ENCODE measurements at regions not wholly inside any gene's neighbourhood (a gene's known extent, or its start where the extent isn't known, plus 50 kb on each side); places are given as distances from the start of the nearest gene placed in this dataset.

DNA sequence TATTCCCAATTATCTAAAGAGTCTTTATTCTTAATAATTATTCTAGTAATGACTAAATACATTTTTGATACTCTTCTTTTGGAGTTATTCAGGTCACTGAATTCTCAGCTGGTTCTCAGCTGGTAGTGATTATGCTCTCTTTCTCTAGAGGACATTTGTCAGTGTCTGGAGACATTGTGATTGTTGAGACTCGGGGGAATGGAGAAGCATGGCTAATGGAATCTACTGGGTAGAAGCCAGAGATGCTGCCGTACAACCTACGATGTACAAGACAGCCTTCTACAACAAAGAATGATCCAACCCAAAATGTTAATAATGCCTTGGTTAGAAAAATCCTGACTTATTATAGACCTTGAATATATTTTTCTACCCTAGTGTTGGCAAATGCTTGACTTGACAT lies 149.2 kb upstream of the ANKRD50 start (continued):
- TF ChIP-seq, protein P1, sequence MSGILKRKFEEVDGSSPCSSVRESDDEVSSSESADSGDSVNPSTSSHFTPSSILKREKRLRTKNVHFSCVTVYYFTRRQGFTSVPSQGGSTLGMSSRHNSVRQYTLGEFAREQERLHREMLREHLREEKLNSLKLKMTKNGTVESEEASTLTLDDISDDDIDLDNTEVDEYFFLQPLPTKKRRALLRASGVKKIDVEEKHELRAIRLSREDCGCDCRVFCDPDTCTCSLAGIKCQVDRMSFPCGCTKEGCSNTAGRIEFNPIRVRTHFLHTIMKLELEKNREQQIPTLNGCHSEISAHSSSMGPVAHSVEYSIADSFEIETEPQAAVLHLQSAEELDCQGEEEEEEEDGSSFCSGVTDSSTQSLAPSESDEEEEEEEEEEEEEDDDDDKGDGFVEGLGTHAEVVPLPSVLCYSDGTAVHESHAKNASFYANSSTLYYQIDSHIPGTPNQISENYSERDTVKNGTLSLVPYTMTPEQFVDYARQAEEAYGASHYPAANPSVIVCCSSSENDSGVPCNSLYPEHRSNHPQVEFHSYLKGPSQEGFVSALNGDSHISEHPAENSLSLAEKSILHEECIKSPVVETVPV (CRISPR knock-in tag; IDR thresholded peaks at IDR 0.05), result no peak
- no peak for TF ChIP-seq ESRRG (CRISPR knock-in tag; IDR thresholded peaks at IDR 0.05)
- no peak for TF ChIP-seq TOX (CRISPR knock-in tag; IDR thresholded peaks at IDR 0.05; ENCODE audit: borderline replicate concordance)
- TF ChIP-seq, protein P2, sequence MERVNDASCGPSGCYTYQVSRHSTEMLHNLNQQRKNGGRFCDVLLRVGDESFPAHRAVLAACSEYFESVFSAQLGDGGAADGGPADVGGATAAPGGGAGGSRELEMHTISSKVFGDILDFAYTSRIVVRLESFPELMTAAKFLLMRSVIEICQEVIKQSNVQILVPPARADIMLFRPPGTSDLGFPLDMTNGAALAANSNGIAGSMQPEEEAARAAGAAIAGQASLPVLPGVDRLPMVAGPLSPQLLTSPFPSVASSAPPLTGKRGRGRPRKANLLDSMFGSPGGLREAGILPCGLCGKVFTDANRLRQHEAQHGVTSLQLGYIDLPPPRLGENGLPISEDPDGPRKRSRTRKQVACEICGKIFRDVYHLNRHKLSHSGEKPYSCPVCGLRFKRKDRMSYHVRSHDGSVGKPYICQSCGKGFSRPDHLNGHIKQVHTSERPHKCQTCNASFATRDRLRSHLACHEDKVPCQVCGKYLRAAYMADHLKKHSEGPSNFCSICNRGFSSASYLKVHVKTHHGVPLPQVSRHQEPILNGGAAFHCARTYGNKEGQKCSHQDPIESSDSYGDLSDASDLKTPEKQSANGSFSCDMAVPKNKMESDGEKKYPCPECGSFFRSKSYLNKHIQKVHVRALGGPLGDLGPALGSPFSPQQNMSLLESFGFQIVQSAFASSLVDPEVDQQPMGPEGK (CRISPR knock-in tag; IDR thresholded peaks at IDR 0.05; ENCODE audit: borderline replicate concordance), result no peak

DNA sequence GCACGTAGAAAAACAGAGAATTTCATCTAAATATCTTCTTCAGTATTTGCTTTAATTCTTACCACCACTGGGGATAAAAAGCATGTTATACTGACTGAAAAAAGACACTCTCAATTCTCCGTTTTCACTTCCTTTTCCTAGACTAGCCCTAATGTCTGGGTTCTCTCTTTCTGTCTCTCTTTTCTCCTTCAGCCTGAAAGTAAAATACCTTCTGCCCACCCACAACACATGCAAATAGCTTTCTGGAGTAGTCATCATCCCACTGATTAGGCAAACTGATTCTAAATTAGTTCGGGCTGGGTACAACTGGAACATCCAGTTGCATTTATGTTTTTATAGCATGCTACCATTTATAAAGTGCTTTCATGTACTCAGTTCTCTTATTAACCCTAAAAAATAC lies 142.4 kb upstream of the ANKRD50 start:
- no peak for ATAC-seq

DNA sequence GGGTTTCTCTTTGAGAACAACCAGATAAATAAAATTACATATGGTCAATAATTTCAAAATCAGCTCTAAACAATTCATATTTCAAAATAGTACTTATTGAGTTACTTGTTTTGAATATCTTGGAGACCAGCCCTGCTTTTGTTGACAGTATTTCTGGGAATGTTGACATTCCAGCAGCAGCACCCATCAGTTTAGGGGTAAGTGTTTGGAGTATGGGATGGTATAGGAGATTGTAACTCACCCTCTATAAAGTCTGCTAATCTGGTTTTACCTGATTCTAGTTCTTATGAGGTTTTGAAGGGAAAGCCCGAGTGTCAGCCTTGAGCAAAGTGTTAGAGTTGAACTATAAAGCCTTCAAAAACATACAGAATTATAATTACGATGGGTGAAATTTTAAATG lies 139.2 kb upstream of the ANKRD50 start:
- TF ChIP-seq ZNF8 (CRISPR knock-in tag; IDR thresholded peaks at IDR 0.05), result no peak
- no peak for TF ChIP-seq ARNTL (CRISPR knock-in tag; IDR thresholded peaks at IDR 0.05; ENCODE audit: borderline replicate concordance, low read depth)
- no peak for TF ChIP-seq ZNF565 (CRISPR knock-in tag; conservative IDR thresholded peaks at IDR 0.05; ENCODE audit: low read depth)
- no peak for TF ChIP-seq GLIS3 (CRISPR knock-in tag; IDR thresholded peaks at IDR 0.05)
- no peak for TF ChIP-seq ZNF70 (CRISPR knock-in tag; IDR thresholded peaks at IDR 0.05)
- TF ChIP-seq PPARA (CRISPR knock-in tag; IDR thresholded peaks at IDR 0.05; ENCODE audit: borderline replicate concordance), result no peak
- no peak for TF ChIP-seq ISL1 (CRISPR knock-in tag; IDR thresholded peaks at IDR 0.05)
- TF ChIP-seq, protein P2 (CRISPR knock-in tag; IDR thresholded peaks at IDR 0.05; ENCODE audit: borderline replicate concordance), result no peak
- ATAC-seq, result no peak

More for the DNA sequence above, 142.4 kb upstream of the ANKRD50 start:
- TF ChIP-seq ARNTL (CRISPR knock-in tag; IDR thresholded peaks at IDR 0.05; ENCODE audit: borderline replicate concordance, low read depth) (no peak), ZNF70 (CRISPR knock-in tag; IDR thresholded peaks at IDR 0.05) (no peak), RARB (CRISPR knock-in tag; IDR thresholded peaks at IDR 0.05) (no peak), PPARA (CRISPR knock-in tag; IDR thresholded peaks at IDR 0.05; ENCODE audit: borderline replicate concordance) (no peak), OSR1 (CRISPR knock-in tag; IDR thresholded peaks at IDR 0.05) (no peak), TOX (CRISPR knock-in tag; IDR thresholded peaks at IDR 0.05; ENCODE audit: borderline replicate concordance) (no peak)
- TF ChIP-seq, protein P2 (CRISPR knock-in tag; IDR thresholded peaks at IDR 0.05; ENCODE audit: borderline replicate concordance), result no peak

DNA sequence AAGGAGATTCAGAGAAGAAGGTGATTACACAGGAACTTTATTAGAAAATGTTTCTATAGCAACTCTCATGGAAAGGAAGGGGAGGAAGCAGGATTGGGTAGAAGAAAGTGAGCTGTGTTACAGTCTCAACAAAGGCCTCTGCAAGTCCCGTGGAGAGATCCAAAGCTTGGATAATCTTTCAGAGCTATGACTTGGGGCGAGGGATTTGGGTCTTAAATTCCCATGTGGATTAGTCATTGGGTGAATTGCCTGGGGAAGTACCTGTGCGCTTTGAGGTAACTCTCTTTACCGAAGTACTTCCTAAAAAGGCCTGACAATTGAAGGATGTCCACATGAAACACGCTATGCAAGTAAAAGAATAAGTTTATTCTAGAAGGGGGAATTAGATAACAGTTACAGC lies 133.8 kb upstream of the ANKRD50 start:
- no peak for ATAC-seq
- TF ChIP-seq ISL1 (CRISPR knock-in tag; IDR thresholded peaks at IDR 0.05) (no peak), ZFP30 (CRISPR knock-in tag; IDR thresholded peaks at IDR 0.05) (no peak), TOX (CRISPR knock-in tag; IDR thresholded peaks at IDR 0.05; ENCODE audit: borderline replicate concordance) (no peak), GLIS3 (CRISPR knock-in tag; IDR thresholded peaks at IDR 0.05) (no peak), SNAI2 (CRISPR knock-in tag; IDR thresholded peaks at IDR 0.05) (no peak), OSR1 (CRISPR knock-in tag; IDR thresholded peaks at IDR 0.05) (no peak), ZNF565 (CRISPR knock-in tag; conservative IDR thresholded peaks at IDR 0.05; ENCODE audit: low read depth) (no peak), BACH2 (CRISPR knock-in tag; IDR thresholded peaks at IDR 0.05; ENCODE audit: borderline replicate concordance) (no peak), ZFP3 (CRISPR knock-in tag; IDR thresholded peaks at IDR 0.05) (no peak)
- TF ChIP-seq, protein P3, sequence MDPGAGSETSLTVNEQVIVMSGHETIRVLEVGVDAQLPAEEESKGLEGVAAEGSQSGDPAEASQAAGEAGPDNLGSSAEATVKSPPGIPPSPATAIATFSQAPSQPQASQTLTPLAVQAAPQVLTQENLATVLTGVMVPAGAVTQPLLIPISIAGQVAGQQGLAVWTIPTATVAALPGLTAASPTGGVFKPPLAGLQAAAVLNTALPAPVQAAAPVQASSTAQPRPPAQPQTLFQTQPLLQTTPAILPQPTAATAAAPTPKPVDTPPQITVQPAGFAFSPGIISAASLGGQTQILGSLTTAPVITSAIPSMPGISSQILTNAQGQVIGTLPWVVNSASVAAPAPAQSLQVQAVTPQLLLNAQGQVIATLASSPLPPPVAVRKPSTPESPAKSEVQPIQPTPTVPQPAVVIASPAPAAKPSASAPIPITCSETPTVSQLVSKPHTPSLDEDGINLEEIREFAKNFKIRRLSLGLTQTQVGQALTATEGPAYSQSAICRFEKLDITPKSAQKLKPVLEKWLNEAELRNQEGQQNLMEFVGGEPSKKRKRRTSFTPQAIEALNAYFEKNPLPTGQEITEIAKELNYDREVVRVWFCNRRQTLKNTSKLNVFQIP (CRISPR knock-in tag; IDR thresholded peaks at IDR 0.05; ENCODE audit: borderline replicate concordance, low read depth), result no peak
- TF ChIP-seq, protein P2 (CRISPR knock-in tag; IDR thresholded peaks at IDR 0.05; ENCODE audit: borderline replicate concordance), result no peak
- TF ChIP-seq, protein P1 (CRISPR knock-in tag; IDR thresholded peaks at IDR 0.05), result no peak
